Lung (tissue), 11 donors: ENCODE measurements at regions not wholly inside any gene's neighbourhood (a gene's known extent, or its start where the extent isn't known, plus 50 kb on each side); places are given as distances from the start of the nearest gene placed in this dataset.

Source experiments
- ATAC-seq: fragments of 200-7000 bp; cut with Tn5 transposase; one replicate; pipeline ENCODE4 v1.9.1; 2020; ENCODE audit warnings: moderate number of reproducible peaks; ENCODE audit not compliant: insufficient read depth, low FRiP score
- DNase-seq, 3 donors: peaks; one replicate each; pipeline ENCODE4 v3.0.0-alpha.2; 2013 to 2017
- H3K27ac ChIP-seq, 2 donors: one replicate each; pipeline ENCODE4 v1.5.1; 2013; ENCODE audit warnings: mild to moderate bottlenecking in 2 of 2, moderate library complexity in 2 of 2, control low read depth in 1 of 2, inconsistent platforms in 1 of 2, low read depth in 1 of 2, low read length in 1 of 2
- H3K27me3 ChIP-seq, 3 donors: one replicate each; pipeline ENCODE4 v1.5.1; 2013; ENCODE audit warnings: low read length in 2 of 3; ENCODE audit not compliant: control insufficient read depth in 3 of 3, insufficient read depth in 3 of 3
- H3K36me3 ChIP-seq, 4 donors: one replicate each; pipeline ENCODE4 v1.5.1; 2013; ENCODE audit warnings: low read length in 4 of 4, mild to moderate bottlenecking in 1 of 4, moderate library complexity in 1 of 4; ENCODE audit not compliant: control insufficient read depth in 4 of 4, insufficient read depth in 4 of 4
- H3K4me1 ChIP-seq, 5 donors: one replicate each; pipeline ENCODE4 v1.5.1; 2013; ENCODE audit warnings: low read length in 5 of 5, mild to moderate bottlenecking in 2 of 5, moderate library complexity in 1 of 5; ENCODE audit not compliant: control insufficient read depth in 5 of 5, insufficient read depth in 5 of 5
- H3K4me3 ChIP-seq: one replicate; pipeline ENCODE4 v1.5.1; 2013; ENCODE audit warnings: mild to moderate bottlenecking, control low read depth, moderate library complexity
- H3K9ac ChIP-seq, 2 donors: one replicate each; pipeline ENCODE4 v1.5.1; 2013; ENCODE audit warnings: low read length in 2 of 2, control low read depth in 1 of 2; ENCODE audit not compliant: insufficient read depth in 1 of 2
- H3K9me3 ChIP-seq, 4 donors: one replicate each; pipeline ENCODE4 v1.5.1; 2013; ENCODE audit warnings: low read length in 3 of 4, mild to moderate bottlenecking in 1 of 4, moderate library complexity in 1 of 4; ENCODE audit not compliant: control insufficient read depth in 4 of 4, insufficient read depth in 3 of 4
- CTCF ChIP-seq: IDR thresholded peaks from 2 replicates; pipeline ENCODE4 v1.5.1; 2012; ENCODE audit warnings: mild to moderate bottlenecking; ENCODE audit errors: control extremely low read depth, extremely low read depth
- WGBS, 2 donors: extraction: QIAGEN DNeasy Blood & Tissue Kit; methylation state at CpG; one replicate each; pipeline ENCODE4 v1.1.7; 2013; 5-methylcytosine and 5-hydroxymethylcytosine counted together
- donor health status: control.
- donor health status: control.
- donor health status: Bipolar disorder and iron deficiency.
- donor health status: healthy.
- donor health status: DM: yes; HTN: yes; CAD: no.

GRCh38 chr1:192914696-192915095 lies 105.9 kb downstream of the RGS2 start:
- ATAC-seq (no peak), DNase-seq (no peak)
- no peak for TF ChIP-seq CTCF
- peaks cover 0 to 2% (median 0%) of the 10 kb centered on the region in 5 donors for H3K4me1 ChIP-seq
- 94 to 96% methylated on average over 2 of the region's 2 CpGs for WGBS, 2 donors
- no peaks in the 10 kb centered on the region for H3K9me3 ChIP-seq
- no peak overlapping the region for H3K9ac ChIP-seq
- no peak overlapping the region for H3K27ac ChIP-seq
- H3K4me3 ChIP-seq: no peak overlapping the region
- H3K36me3 ChIP-seq: no peaks in the 10 kb centered on the region
- H3K27me3 ChIP-seq: no peaks in the 10 kb centered on the region

DNA sequence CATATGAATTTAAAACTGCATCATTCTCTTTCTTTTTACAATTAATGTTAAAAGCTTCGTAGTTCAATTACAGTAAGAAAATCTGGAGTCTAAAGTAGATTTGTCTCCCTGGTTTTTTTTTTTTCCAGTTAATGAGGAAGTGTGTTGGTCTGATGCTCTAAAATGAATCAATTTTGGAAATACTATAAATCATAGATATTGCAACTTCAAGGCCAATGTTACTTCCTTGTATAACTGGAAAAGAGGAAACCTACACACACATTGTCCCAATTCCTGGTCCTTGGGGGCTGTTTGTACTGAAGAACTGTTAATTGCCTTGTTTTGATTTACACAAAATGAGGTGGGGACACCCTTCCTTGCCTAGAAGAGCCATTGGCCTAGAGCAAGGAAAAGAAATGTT lies 107.2 kb downstream of the RGS2 start:
- Histone ChIP-seq H3K27ac (no peak overlapping the region), H3K4me1 (peaks cover 0 to 2% (median 0%) of the 10 kb centered on the region in 5 donors), H3K9me3 (no peaks in the 10 kb centered on the region), H3K9ac (no peak overlapping the region), H3K36me3 (no peaks in the 10 kb centered on the region), H3K27me3 (no peaks in the 10 kb centered on the region), H3K4me3 (no peak overlapping the region)
- WGBS, 2 donors: 80 to 93% methylated on average over 1 of the region's 1 CpG
- no peak for TF ChIP-seq CTCF
- ATAC-seq (no peak), DNase-seq (no peak)

GRCh38 chr1:192918259-192918658 lies 109.4 kb downstream of the RGS2 start:
- no peak for TF ChIP-seq CTCF
- Histone ChIP-seq H3K4me1 (peaks cover 0 to 2% (median 0%) of the 10 kb centered on the region in 5 donors), H3K9me3 (no peaks in the 10 kb centered on the region), H3K27ac (no peak overlapping the region), H3K27me3 (no peaks in the 10 kb centered on the region), H3K36me3 (no peaks in the 10 kb centered on the region), H3K4me3 (no peak overlapping the region), H3K9ac (no peak overlapping the region)
- 88 to 90% methylated on average over 1 of the region's 1 CpG for WGBS, 2 donors
- no peak for DNase-seq
- no peak for ATAC-seq

DNA sequence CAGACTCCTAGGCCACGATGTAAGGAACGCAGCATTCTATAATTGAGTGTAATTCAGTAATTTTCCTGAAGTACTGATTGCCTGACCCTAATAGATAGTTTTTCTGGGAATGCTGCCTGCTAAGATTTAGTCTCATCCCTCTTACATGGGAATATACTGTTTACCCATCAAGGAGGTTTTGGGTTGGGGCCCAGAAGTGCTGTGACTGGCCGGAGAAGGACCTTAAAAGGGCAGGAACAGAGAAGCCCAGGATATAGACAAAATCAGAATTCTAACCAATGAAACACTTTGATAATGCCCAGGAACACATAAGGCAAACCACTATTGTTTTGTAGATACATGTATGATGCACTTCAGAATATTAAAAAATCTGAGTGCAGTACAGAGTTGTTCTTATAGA lies 111.6 kb downstream of the RGS2 start:
- no peak for DNase-seq
- WGBS, 2 donors: 78 to 91% methylated on average over 3 of the region's 3 CpGs
- Histone ChIP-seq H3K4me3 (no peak overlapping the region), H3K27me3 (no peaks in the 10 kb centered on the region), H3K27ac (no peak overlapping the region), H3K9me3 (peaks cover 0 to 1% (median 0%) of the 10 kb centered on the region in 4 donors), H3K36me3 (no peaks in the 10 kb centered on the region), H3K9ac (no peak overlapping the region), H3K4me1 (no peaks in the 10 kb centered on the region)
- ATAC-seq: no peak
- no peak for TF ChIP-seq CTCF
